ENCODE measurements at regions not wholly inside any gene's neighbourhood (a gene's known extent, or its start where the extent isn't known, plus 50 kb on each side); places are given as distances from the start of the nearest gene placed in this dataset.

DNA sequence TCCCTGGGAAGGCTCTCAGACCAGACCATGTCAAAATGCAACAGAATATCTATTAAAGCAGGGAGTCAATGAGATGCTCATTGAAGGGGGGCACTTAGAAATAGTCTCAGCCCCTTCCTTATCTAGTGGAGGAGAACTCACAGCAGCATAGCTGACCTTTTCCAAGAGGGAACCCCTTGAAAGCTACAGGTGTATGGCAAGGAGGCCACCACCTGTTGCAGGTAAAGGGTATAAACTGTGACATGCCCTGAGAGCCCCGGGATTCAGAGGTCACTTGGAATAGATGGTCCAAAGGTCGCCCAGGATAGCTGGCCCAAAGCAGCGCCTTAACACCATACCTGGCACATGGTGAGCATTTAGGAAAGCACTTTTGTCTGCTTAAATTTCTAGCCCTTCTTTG is 120.2 kb upstream of the RPL38 start:
- Histone ChIP-seq H3K27ac (ENCODE audit: low read depth, low read length) (no peak overlapping the region), H3K4me3 (ENCODE audit: low read depth, low read length) (no peak overlapping the region), H3K4me1 (ENCODE audit: control insufficient read depth, insufficient read depth, low read length) (no peaks in the 10 kb centered on the region), H3K9ac (ENCODE audit: low read depth, low read length) (no peak overlapping the region), H3K36me3 (ENCODE audit: control insufficient read depth, insufficient read depth, low read length) (no peaks in the 10 kb centered on the region), H3K9me3 (ENCODE audit: control insufficient read depth, insufficient read depth, low read length) (no peaks in the 10 kb centered on the region), H3K27me3 (ENCODE audit: control insufficient read depth, insufficient read depth, low read length) (no peaks in the 10 kb centered on the region)

DNA sequence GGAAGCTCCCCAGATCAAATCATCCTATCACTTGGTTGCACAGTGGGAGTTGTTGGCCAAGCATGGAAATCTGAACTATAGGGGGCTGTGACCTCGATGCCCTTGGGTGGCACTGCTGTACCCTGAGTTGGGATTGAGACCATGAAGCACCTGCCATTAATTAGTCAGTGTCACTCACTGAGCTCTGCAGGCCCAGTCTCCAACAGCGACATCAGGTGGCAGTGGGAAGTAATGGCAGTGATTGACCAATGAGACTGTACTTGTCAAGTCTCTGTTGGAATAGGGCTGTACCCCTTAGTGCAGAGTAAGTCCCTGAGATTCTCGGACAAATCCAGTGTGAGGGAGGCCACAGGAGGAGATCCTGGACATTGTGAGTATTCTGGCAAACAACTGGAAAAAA is 118.0 kb upstream of the RPL38 start:
- no peaks in the 10 kb centered on the region for H3K36me3 ChIP-seq (ENCODE audit: control insufficient read depth, insufficient read depth, low read length)
- H3K4me1 ChIP-seq (ENCODE audit: control insufficient read depth, insufficient read depth, low read length) = no peaks in the 10 kb centered on the region
- H3K9me3 ChIP-seq (ENCODE audit: control insufficient read depth, insufficient read depth, low read length) = no peaks in the 10 kb centered on the region
- H3K9ac ChIP-seq (ENCODE audit: low read depth, low read length) = no peak overlapping the region
- no peak overlapping the region for H3K27ac ChIP-seq (ENCODE audit: low read depth, low read length)
- H3K27me3 ChIP-seq (ENCODE audit: control insufficient read depth, insufficient read depth, low read length) = no peaks in the 10 kb centered on the region
- H3K4me3 ChIP-seq (ENCODE audit: low read depth, low read length) = no peak overlapping the region

DNA sequence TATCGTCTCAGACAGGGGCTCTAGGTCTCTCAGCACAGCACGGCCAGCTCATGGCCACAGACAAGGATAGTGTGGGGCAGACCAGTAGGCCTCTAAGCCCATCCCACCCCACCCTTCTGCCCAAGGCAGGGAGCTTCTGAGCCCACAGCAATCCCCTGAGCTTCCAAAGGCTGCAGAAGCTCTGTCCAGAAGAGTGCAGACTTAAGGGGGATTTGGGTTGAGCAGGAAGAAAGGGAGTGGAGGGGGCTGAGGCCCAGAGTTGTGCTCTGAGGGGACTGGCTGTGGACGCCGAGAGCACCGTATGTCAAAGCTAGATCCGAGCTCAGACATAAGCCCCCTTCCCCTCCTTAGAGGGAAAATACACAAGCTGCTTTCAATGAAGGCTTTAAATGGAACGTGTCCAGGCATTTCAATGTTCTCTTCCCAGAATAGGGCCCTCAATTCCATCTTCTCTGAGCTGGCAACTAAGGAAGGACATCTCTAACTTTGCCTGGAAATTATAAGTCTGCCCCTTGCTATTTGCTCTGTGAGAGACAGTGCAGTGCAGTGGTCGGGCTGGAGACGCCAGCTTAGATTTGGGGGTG is 116.4 kb upstream of the RPL38 start:
- Histone ChIP-seq H3K4me1 (ENCODE audit: control insufficient read depth, insufficient read depth, low read length) (no peaks in the 10 kb centered on the region), H3K27me3 (ENCODE audit: control insufficient read depth, insufficient read depth, low read length) (no peaks in the 10 kb centered on the region), H3K36me3 (ENCODE audit: control insufficient read depth, insufficient read depth, low read length) (no peaks in the 10 kb centered on the region), H3K4me3 (ENCODE audit: low read depth, low read length) (no peak overlapping the region), H3K9ac (ENCODE audit: low read depth, low read length) (no peak overlapping the region), H3K27ac (ENCODE audit: low read depth, low read length) (no peak overlapping the region), H3K9me3 (ENCODE audit: control insufficient read depth, insufficient read depth, low read length) (no peaks in the 10 kb centered on the region)

DNA sequence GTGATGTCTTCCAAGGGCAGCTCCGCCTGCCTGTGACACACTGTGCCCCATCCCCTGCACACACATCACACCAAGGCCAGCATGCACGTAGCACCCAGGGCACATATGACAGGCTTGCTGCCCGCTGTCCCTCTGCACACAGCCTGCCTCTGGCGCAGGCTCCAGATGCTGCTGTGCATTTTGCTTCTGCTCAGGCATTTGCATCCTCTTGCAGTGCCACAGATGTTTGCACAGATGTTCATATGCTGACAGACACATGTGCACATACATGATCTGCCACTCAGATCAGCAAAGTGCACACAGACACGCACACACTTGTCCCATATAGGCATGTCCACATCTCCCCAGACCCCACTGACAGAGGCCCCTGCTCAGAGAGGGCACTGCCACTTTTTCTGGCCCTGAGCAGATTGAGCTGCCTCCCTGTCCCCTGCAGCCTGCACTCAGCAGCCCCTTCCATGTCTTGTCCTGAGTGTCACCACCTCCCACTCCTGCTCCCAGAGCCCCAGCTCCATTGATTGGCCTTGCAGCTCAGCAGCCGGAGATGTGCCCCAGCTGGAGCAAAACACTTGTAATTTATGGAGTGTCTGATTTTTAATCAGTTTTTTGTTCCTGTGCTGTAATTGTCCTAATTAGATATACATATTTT is 115.1 kb upstream of the RPL38 start:
- H3K27me3 ChIP-seq (ENCODE audit: control insufficient read depth, insufficient read depth, low read length) = no peaks in the 10 kb centered on the region
- no peaks in the 10 kb centered on the region for H3K9me3 ChIP-seq (ENCODE audit: control insufficient read depth, insufficient read depth, low read length)
- H3K36me3 ChIP-seq (ENCODE audit: control insufficient read depth, insufficient read depth, low read length) = no peaks in the 10 kb centered on the region
- no peak overlapping the region for H3K4me3 ChIP-seq (ENCODE audit: low read depth, low read length)
- no peak overlapping the region for H3K9ac ChIP-seq (ENCODE audit: low read depth, low read length)
- H3K27ac ChIP-seq (ENCODE audit: low read depth, low read length) = no peak overlapping the region
- no peaks in the 10 kb centered on the region for H3K4me1 ChIP-seq (ENCODE audit: control insufficient read depth, insufficient read depth, low read length)

DNA sequence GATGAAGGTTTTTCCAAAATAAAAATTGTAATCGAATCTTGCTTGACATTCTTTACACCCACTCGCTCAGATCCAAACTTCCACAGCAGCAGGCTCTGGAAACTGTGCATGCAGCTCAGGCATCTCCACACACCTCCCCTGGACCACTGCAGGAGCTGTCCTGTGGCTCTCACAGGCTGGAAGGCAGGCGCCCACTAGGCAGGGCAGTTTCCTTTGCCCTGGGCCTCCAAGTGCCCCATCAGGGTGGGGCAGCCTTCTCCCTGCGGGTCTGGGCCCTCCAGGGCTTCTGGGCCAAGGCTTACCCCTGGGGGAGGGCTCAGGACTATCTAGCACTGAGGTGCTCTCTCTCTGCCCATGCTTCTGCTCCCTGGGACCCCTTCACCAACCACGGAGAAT is 114.5 kb upstream of the RPL38 start:
- Histone ChIP-seq H3K36me3 (ENCODE audit: control insufficient read depth, insufficient read depth, low read length) (no peaks in the 10 kb centered on the region), H3K9me3 (ENCODE audit: control insufficient read depth, insufficient read depth, low read length) (no peaks in the 10 kb centered on the region), H3K4me3 (ENCODE audit: low read depth, low read length) (no peak overlapping the region), H3K27me3 (ENCODE audit: control insufficient read depth, insufficient read depth, low read length) (no peaks in the 10 kb centered on the region), H3K9ac (ENCODE audit: low read depth, low read length) (no peak overlapping the region), H3K27ac (ENCODE audit: low read depth, low read length) (no peak overlapping the region), H3K4me1 (ENCODE audit: control insufficient read depth, insufficient read depth, low read length) (no peaks in the 10 kb centered on the region)

DNA sequence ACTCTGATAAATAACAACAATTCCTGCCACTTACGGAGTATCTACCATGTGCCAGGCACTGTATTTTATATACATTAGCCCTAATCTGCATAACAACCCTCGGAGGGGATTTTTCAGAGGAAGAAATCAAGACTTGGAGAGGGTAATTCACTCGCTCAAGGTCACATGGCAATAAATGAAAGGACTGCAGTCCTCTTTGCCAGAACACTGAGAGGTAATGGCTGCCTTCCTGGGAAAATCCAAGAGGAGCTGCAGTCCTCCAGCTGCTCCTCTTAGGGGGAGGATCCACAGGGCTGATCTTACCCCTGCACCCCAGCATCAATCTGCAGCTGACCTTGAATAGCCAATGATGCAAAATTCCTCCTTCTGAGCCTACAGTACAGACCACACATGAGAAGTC is 114.1 kb upstream of the RPL38 start:
- no peak overlapping the region for H3K4me3 ChIP-seq (ENCODE audit: low read depth, low read length)
- H3K27ac ChIP-seq (ENCODE audit: low read depth, low read length) = no peak overlapping the region
- no peak overlapping the region for H3K9ac ChIP-seq (ENCODE audit: low read depth, low read length)
- H3K27me3 ChIP-seq (ENCODE audit: control insufficient read depth, insufficient read depth, low read length) = no peaks in the 10 kb centered on the region
- no peaks in the 10 kb centered on the region for H3K4me1 ChIP-seq (ENCODE audit: control insufficient read depth, insufficient read depth, low read length)
- no peaks in the 10 kb centered on the region for H3K36me3 ChIP-seq (ENCODE audit: control insufficient read depth, insufficient read depth, low read length)
- no peaks in the 10 kb centered on the region for H3K9me3 ChIP-seq (ENCODE audit: control insufficient read depth, insufficient read depth, low read length)

DNA sequence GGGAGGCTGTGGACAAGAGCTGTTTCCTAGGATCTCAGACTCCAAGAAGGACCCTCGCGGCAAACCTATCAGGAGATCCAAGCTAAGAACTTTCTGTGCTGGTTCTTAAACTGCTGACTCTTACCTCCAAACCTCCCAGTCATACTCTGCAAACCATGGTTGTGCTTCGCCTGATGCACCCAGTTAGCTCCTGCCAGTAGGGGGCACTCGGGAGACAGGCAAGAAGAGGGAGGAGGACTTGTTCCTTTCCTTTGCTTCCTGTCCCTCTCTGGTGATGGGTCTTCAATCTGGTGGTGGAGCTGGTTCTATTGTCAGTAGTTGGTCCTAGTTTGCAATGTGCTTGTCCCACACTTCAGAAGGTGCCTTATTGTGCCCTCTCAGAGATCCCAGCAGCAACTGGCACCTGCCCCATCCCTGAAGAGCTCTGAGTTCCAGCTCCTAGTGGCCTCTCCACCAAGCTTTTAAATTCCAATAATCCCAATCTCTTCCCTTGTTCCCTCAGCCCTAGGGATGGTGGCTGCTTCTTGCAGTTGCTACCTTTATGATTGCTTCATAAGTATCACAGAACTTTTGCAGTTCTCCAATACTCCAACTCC is 113.5 kb upstream of the RPL38 start:
- Histone ChIP-seq H3K27me3 (ENCODE audit: control insufficient read depth, insufficient read depth, low read length) (no peaks in the 10 kb centered on the region), H3K4me3 (ENCODE audit: low read depth, low read length) (no peak overlapping the region), H3K27ac (ENCODE audit: low read depth, low read length) (no peak overlapping the region), H3K4me1 (ENCODE audit: control insufficient read depth, insufficient read depth, low read length) (no peaks in the 10 kb centered on the region), H3K36me3 (ENCODE audit: control insufficient read depth, insufficient read depth, low read length) (no peaks in the 10 kb centered on the region), H3K9me3 (ENCODE audit: control insufficient read depth, insufficient read depth, low read length) (no peaks in the 10 kb centered on the region), H3K9ac (ENCODE audit: low read depth, low read length) (no peak overlapping the region)

DNA sequence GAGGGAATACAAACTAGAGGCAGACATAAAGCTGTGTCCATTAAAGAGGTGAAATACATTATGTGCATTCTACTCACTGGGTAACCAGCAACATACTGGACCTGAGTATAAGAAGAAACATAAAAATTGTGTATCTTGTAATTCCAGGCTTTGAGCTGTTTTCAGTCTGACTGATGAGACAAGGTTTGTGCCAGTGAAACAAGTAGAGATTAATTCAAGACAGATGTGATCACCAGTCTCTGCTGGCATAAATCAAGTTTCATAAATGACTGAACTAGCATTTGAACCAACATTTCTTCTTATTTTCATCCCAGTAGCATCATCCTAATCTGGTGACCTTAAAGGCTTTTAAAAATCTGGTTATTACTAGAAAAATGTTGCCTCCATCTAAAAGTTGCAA is 108.8 kb upstream of the RPL38 start:
- H3K9me3 ChIP-seq (ENCODE audit: control insufficient read depth, insufficient read depth, low read length) = no peaks in the 10 kb centered on the region
- H3K27me3 ChIP-seq (ENCODE audit: control insufficient read depth, insufficient read depth, low read length) = no peaks in the 10 kb centered on the region
- no peak overlapping the region for H3K9ac ChIP-seq (ENCODE audit: low read depth, low read length)
- H3K36me3 ChIP-seq (ENCODE audit: control insufficient read depth, insufficient read depth, low read length) = no peaks in the 10 kb centered on the region
- H3K27ac ChIP-seq (ENCODE audit: low read depth, low read length) = no peak overlapping the region
- H3K4me3 ChIP-seq (ENCODE audit: low read depth, low read length) = no peak overlapping the region
- H3K4me1 ChIP-seq (ENCODE audit: control insufficient read depth, insufficient read depth, low read length) = peaks cover 3% of the 10 kb centered on the region; the same call in 1 of the 2 replicates

DNA sequence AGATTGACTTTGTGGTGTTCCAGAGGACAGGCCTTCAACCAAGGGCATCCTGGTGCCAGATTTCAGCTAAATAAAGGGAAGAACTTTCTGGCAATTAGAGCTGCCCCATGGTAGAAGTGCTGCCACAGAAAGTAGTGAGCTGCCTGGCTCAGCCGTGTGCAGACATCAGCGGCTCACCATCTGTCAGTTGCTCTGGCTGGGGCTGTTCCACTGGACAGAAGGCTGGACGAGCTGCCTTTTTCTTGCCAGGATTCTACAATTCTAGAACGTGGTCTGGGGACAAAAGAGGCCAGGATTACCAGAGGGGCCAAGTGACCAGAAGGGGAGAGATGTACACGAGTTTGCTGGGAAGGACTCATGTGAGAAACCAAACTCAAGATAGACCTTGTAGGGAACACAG is 107.0 kb upstream of the RPL38 start:
- Histone ChIP-seq H3K27ac (ENCODE audit: low read depth, low read length) (no peak overlapping the region), H3K36me3 (ENCODE audit: control insufficient read depth, insufficient read depth, low read length) (no peaks in the 10 kb centered on the region), H3K4me3 (ENCODE audit: low read depth, low read length) (no peak overlapping the region), H3K9ac (ENCODE audit: low read depth, low read length) (no peak overlapping the region), H3K27me3 (ENCODE audit: control insufficient read depth, insufficient read depth, low read length) (no peaks in the 10 kb centered on the region), H3K9me3 (ENCODE audit: control insufficient read depth, insufficient read depth, low read length) (no peaks in the 10 kb centered on the region), H3K4me1 (ENCODE audit: control insufficient read depth, insufficient read depth, low read length) (peaks cover 8% of the 10 kb centered on the region; the same call in 1 of the 2 replicates)

DNA sequence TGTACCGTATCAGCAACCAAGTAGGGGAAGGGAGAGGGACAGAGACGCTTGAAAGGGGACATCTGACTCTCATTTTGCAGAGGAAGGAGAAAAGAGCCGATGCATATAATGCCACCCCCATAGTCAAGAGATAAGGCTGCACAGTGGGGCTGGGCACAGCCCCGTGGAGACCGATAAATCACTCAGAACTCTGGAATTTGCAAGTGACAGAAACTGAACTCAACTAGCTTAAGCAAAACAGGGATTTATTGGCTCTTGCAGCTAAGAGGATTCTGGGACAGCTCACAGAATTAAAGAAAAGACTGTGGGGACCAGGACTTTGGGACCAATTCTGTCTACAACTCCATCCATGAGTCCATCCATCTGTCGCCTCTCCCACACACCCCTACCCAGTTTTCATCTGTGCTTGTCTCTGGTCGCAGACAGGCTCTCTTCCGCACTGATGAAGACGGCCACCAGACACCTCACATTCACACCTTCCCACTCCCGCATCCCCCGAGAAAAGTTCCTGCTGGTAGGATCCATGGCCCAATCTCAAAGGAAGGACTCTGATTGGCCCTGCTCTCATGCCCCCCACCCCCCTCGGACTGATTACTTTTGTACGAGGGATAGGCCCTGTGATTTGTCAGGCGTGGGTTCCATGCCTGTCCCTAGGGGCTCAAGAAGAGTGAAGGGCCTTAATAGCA is 105.9 kb upstream of the RPL38 start:
- no peak overlapping the region for H3K4me3 ChIP-seq (ENCODE audit: low read depth, low read length)
- H3K27me3 ChIP-seq (ENCODE audit: control insufficient read depth, insufficient read depth, low read length) = no peaks in the 10 kb centered on the region
- H3K9ac ChIP-seq (ENCODE audit: low read depth, low read length) = no peak overlapping the region
- no peak overlapping the region for H3K27ac ChIP-seq (ENCODE audit: low read depth, low read length)
- H3K4me1 ChIP-seq (ENCODE audit: control insufficient read depth, insufficient read depth, low read length) = peaks cover 8% of the 10 kb centered on the region; the same call in 1 of the 2 replicates
- no peaks in the 10 kb centered on the region for H3K36me3 ChIP-seq (ENCODE audit: control insufficient read depth, insufficient read depth, low read length)
- H3K9me3 ChIP-seq (ENCODE audit: control insufficient read depth, insufficient read depth, low read length) = no peaks in the 10 kb centered on the region
